ENCODE measurements at regions not wholly inside any gene's neighbourhood (a gene's known extent, or its start where the extent isn't known, plus 50 kb on each side); places are given as distances from the start of the nearest gene placed in this dataset.

DNA sequence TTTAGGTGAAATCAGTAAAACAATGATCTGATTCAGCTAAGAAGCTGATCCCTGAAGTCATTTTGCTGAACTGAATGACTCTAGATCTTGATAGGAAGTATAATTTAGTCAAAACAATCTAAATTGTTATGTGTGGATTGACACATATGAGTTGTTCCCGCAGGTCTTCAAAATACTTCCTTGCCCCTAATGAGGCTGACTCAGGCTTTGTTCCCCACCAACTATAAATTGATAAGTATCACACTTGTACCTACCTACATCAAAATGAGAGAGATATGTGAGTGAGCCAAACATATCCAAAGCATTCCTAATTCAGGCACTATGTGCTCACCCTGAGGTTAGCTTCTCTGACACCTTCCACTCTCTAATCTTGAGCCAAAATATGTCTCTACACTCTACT, 507.1 kb downstream of the PLPP3 start:
- TF ChIP-seq, protein P1, sequence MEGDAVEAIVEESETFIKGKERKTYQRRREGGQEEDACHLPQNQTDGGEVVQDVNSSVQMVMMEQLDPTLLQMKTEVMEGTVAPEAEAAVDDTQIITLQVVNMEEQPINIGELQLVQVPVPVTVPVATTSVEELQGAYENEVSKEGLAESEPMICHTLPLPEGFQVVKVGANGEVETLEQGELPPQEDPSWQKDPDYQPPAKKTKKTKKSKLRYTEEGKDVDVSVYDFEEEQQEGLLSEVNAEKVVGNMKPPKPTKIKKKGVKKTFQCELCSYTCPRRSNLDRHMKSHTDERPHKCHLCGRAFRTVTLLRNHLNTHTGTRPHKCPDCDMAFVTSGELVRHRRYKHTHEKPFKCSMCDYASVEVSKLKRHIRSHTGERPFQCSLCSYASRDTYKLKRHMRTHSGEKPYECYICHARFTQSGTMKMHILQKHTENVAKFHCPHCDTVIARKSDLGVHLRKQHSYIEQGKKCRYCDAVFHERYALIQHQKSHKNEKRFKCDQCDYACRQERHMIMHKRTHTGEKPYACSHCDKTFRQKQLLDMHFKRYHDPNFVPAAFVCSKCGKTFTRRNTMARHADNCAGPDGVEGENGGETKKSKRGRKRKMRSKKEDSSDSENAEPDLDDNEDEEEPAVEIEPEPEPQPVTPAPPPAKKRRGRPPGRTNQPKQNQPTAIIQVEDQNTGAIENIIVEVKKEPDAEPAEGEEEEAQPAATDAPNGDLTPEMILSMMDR (conservative IDR thresholded peaks at IDR 0.05): no peak
- 100% methylated on average over 1 of the region's 1 CpG; no CpG with 5 or more reads in 1 of the 2 experiments for WGBS, 2 experiments (ENCODE audit: insufficient coverage in 1 of 2, insufficient read length in 1 of 2)
- Mint-ChIP-seq H3K27ac (no peak overlapping the region), H3K9me3 (no peaks in the 10 kb centered on the region), H3K4me1 (no peaks in the 10 kb centered on the region), H3K4me3 (no peak overlapping the region), H3K27me3 (ENCODE audit: insufficient read depth) (peaks cover 2% of the 10 kb centered on the region), H3K36me3 (ENCODE audit: low read depth) (no peaks in the 10 kb centered on the region)
- Histone ChIP-seq H3K27ac (ENCODE audit: low read depth, low read length) (no peak overlapping the region), H3K9ac (ENCODE audit: extremely low read depth, low read length, poor library complexity, severe bottlenecking) (no peak overlapping the region), H3K9me3 (ENCODE audit: control insufficient read depth, low read length) (no peaks in the 10 kb centered on the region), H3K4me3 (ENCODE audit: low read length) (no peak overlapping the region), H3K4me1 (ENCODE audit: control insufficient read depth, insufficient read depth, low read length) (no peaks in the 10 kb centered on the region), H3K36me3 (ENCODE audit: control insufficient read depth, insufficient read depth, low read length) (no peaks in the 10 kb centered on the region), H3K27me3 (ENCODE audit: control insufficient read depth, insufficient read depth, low read length, poor library complexity, severe bottlenecking) (no peaks in the 10 kb centered on the region)
- no peak for DNase-seq

DNA sequence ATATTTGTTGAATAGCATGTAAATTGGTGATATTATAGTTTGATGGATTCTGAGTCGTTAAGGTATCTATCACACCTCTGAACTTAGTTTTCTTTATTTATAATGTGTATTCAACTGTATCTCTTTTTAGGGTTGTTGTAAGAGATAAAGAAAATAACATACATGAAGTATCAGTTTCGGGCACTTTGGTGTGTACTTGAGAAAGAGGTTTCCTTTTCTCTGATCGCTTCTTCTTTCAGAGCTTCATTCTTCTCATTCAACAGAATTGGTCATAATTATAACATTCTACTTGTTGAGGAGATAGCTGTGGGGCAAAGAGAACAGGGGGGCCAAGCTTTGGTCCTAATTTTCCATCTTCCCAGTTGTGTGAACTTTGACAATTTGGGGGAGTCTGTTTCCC, 508.0 kb downstream of the PLPP3 start:
- H3K4me1 Mint-ChIP-seq: no peaks in the 10 kb centered on the region
- WGBS, 2 experiments (ENCODE audit: insufficient coverage in 1 of 2, insufficient read length in 1 of 2): 100% methylated on average over 2 of the region's 3 CpGs; no CpG with 5 or more reads in 1 of the 2 experiments

DNA sequence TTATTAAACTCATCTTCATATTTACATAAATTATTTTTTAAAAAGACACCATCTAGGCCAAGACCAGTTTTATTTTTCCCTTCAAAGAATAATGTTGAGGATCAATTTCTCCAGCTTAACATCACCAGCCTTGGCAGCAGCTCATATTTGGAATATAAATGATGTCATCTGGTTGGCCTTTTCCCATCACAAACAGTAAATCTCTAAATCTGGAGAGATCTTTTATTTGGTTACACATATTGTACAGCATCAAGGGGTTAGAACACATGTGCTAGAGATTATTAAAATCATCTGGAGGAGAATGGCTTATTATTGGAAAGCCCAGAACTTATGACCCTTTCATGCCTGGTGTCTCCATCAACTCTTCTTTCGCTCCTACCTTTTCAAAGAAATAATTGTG, 508.8 kb downstream of the PLPP3 start:
- H3K36me3 ChIP-seq (ENCODE audit: control insufficient read depth, insufficient read depth, low read length): no peaks in the 10 kb centered on the region
- Mint-ChIP-seq H3K9me3 (no peaks in the 10 kb centered on the region), H3K27me3 (ENCODE audit: insufficient read depth) (peaks cover 2% of the 10 kb centered on the region), H3K36me3 (ENCODE audit: low read depth) (no peaks in the 10 kb centered on the region), H3K27ac (no peak overlapping the region), H3K4me1 (peaks cover 7% of the 10 kb centered on the region), H3K4me3 (no peak overlapping the region)
- DNase-seq: no peak
- no peak overlapping the region for H3K9ac ChIP-seq (ENCODE audit: extremely low read depth, low read length, poor library complexity, severe bottlenecking)
- 96 to 100% methylated on average over 1 of the region's 1 CpG for WGBS, 2 experiments (ENCODE audit: insufficient coverage in 1 of 2, insufficient read length in 1 of 2)
- H3K4me3 ChIP-seq (ENCODE audit: low read length): no peak overlapping the region
- H3K27ac ChIP-seq (ENCODE audit: low read depth, low read length): no peak overlapping the region
- no peaks in the 10 kb centered on the region for H3K9me3 ChIP-seq (ENCODE audit: control insufficient read depth, low read length)
- no peaks in the 10 kb centered on the region for H3K4me1 ChIP-seq (ENCODE audit: control insufficient read depth, insufficient read depth, low read length)
- no peaks in the 10 kb centered on the region for H3K27me3 ChIP-seq (ENCODE audit: control insufficient read depth, insufficient read depth, low read length, poor library complexity, severe bottlenecking)
- TF ChIP-seq, protein P1 (conservative IDR thresholded peaks at IDR 0.05): no peak

More for the DNA sequence above, 508.0 kb downstream of the PLPP3 start:
- no peak overlapping the region for H3K9ac ChIP-seq (ENCODE audit: extremely low read depth, low read length, poor library complexity, severe bottlenecking)
- no peaks in the 10 kb centered on the region for H3K36me3 ChIP-seq (ENCODE audit: control insufficient read depth, insufficient read depth, low read length)
- Mint-ChIP-seq H3K27ac (no peak overlapping the region), H3K36me3 (ENCODE audit: low read depth) (no peaks in the 10 kb centered on the region), H3K4me3 (no peak overlapping the region), H3K27me3 (ENCODE audit: insufficient read depth) (peaks cover 2% of the 10 kb centered on the region), H3K9me3 (no peaks in the 10 kb centered on the region)
- TF ChIP-seq, protein P1 (conservative IDR thresholded peaks at IDR 0.05): no peak
- no peaks in the 10 kb centered on the region for H3K9me3 ChIP-seq (ENCODE audit: control insufficient read depth, low read length)
- H3K27me3 ChIP-seq (ENCODE audit: control insufficient read depth, insufficient read depth, low read length, poor library complexity, severe bottlenecking): no peaks in the 10 kb centered on the region
- DNase-seq: no peak
- H3K4me1 ChIP-seq (ENCODE audit: control insufficient read depth, insufficient read depth, low read length): no peaks in the 10 kb centered on the region
- no peak overlapping the region for H3K27ac ChIP-seq (ENCODE audit: low read depth, low read length)
- H3K4me3 ChIP-seq (ENCODE audit: low read length): no peak overlapping the region

Measured in endodermal cell (in vitro differentiated cells).